IPS-18c (cell line): ENCODE measurements at regions not wholly inside any gene's neighbourhood (a gene's known extent, or its start where the extent isn't known, plus 50 kb on each side); places are given as distances from the start of the nearest gene placed in this dataset.

ENCODE experiments used
- H3K4me3 ChIP-seq: 2 replicates; pipeline ENCODE4 v1.7.0; 2013; ENCODE audit warnings: low read depth, mild to moderate bottlenecking, low read length, moderate library complexity; ENCODE audit not compliant: insufficient read depth
- H3K9me3 ChIP-seq: one replicate; pipeline ENCODE4 v1.6.1; 2013; ENCODE audit warnings: mild to moderate bottlenecking, low read length, moderate library complexity; ENCODE audit not compliant: control insufficient read depth, insufficient read depth

DNA sequence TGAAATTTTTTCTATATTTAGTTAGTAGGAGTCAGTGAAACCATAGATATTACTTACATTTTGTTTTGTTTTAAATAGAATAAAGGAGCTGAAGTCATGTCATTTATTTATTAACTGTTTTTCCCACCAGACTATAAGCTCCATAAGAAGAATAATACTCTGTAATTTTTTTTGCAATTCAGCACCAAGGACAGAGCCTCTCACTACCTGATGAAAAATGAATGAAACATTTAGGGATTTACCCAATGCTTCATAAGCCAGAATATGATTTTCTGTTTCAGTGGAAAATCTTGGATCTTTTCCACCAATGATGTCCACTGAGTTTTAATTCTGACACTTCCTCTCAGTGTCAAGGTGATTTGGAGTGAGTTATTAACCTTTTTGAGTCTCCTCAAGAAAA lies 624.9 kb upstream of the GRAMD2B start:
- Histone ChIP-seq H3K9me3 (no peaks in the 10 kb centered on the region), H3K4me3 (no peak overlapping the region)

DNA sequence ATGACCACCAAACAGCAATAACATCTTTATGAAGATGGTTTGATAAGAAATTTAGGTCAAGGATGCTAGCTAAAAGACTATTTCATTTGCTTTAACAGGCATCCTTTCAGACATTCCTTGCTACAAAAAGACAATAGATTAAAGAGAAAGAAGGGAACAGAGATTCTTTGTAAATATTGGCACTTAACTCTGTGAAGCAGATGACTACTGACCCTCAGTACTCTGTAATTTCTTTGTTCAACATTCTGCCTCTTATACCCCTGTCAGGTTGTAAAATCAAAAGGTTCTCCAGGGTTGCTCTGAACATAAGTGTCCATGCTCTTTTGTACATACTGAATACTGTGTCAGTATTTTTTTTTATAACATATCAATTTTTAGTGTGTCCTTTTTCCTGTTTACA lies 610.6 kb upstream of the GRAMD2B start:
- Histone ChIP-seq H3K4me3 (no peak overlapping the region), H3K9me3 (peaks cover 2% of the 10 kb centered on the region)

DNA sequence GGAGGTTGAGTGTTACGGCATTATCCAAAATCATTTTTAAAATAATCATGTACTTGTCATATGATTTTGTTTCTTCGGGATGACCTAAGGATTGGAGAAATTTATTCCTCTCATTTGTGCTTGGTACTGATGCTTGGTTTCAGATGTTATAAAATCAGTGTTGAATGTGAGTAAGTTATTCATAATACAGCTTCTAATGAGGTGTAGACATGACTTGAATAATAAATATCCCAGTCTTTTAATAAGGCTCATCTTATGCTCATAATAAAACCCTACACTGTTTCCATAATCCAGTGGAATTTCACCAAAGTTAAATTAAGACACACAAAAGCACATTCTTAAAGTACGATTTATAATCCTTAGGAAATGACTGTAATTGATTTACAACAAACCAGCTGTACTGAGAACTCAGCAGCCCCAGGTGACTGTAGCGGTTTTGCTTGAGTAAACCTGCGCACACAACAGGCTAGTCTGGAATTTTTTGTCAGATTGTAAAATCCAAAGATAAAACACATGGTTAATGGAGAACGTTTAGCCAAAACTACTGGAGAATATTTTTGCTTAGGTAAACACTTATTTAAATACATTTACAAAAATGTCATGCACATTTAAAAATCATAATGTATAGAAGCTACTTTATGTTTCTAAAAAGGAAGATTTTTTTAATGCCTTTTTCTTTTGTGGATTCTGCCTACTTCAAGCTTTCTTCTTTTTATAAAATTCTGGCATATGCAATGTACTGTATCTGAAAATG lies 609.8 kb upstream of the GRAMD2B start:
- Histone ChIP-seq H3K4me3 (no peak overlapping the region), H3K9me3 (peaks cover 2% of the 10 kb centered on the region)

DNA sequence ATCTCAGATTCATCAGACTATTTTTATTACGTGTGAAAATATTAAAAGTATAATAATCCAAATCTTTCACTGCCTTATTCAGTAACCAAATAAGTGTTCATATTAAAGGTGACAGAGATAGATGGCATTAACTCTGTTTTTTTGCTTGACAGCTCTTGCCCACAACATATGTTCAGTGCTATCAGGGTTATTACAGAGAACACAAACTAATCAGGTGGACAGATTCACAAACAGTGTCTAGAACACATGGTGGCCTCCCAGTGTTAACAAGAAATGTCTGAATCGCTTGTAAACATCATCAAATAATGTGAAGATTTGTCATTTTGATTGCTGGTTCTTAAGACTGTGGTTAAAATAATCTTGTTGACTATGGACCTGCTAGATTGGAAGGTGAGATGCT lies 609.1 kb upstream of the GRAMD2B start:
- H3K9me3 ChIP-seq: peaks cover 2% of the 10 kb centered on the region
- H3K4me3 ChIP-seq: no peak overlapping the region

DNA sequence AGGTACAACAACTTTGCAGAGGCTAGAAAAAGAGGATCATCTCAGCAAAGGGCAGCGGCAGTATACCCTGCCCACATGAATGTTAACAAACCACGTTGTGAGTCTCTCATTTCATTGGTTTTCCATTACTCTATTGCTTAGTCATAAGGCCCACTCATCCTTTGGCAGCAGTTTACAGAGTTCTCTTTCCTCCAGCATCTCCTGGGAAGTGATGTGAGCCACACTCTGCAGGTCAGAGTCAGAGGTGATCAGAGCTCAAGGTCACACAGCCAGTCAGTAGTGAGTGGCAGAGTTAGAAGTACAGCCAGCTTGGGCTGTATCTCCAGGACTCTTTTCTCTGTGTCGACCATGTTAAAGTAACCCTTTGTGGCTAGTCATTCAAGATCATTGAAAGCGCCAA lies 599.6 kb upstream of the GRAMD2B start:
- Histone ChIP-seq H3K4me3 (no peak overlapping the region), H3K9me3 (no peaks in the 10 kb centered on the region)

DNA sequence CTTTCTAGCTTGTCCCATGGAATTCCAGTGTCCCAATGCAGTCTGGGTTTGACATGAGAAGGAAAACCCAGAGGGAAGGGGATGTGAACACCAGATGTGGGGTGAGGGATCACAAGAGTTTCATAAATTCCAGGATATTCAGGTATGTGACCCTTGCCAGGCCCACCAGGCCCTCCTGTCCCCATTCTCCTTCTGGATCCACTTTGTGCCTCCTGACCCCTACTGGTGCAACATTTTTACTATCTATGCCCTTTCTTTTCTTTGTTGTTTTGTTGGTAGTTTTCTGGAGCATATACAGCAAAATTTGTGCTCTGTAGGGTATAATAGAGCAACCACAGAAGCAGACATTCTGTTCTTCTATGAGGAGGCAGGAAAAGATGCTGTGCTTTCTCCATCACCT lies 597.0 kb upstream of the GRAMD2B start:
- no peak overlapping the region for H3K4me3 ChIP-seq

DNA sequence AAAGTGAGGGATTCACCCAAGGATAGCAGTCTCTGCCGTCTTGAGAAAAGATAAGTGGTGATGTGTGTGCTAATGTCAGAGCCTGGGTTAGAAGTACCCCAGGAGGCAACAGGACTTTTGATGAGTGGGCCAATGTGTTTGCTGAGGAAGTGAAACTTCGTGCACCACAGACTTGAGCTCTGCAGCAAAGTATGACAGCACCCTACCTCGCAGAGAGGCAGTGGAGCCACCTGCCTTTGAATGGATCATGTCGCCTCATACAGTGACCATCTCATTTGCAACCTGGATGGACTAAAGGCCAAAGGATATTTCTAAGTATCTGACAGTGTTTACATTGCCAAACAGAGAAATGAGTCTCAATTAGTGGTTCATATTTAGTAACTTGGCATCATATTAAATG lies 593.9 kb upstream of the GRAMD2B start:
- H3K4me3 ChIP-seq: no peak overlapping the region
- H3K9me3 ChIP-seq: no peaks in the 10 kb centered on the region

More for the DNA sequence above, 597.0 kb upstream of the GRAMD2B start:
- no peaks in the 10 kb centered on the region for H3K9me3 ChIP-seq

DNA sequence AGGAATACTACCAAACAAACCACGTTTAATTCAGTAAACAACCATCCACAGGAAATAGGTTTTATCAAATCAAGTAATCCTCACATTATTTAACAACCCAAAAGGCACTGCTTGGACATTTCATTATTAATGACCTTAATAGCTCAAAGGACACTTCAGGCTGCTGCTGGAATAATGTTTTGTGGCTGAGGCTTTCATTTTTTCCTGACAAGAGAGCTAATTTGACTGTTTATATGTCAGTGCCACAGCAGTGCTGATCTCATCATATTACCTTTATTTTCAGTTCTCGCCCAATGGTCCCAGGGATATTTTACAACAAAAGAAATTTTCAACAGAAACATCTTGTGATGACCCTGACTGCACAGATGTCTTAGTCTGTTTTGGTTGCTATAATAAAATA lies 589.8 kb upstream of the GRAMD2B start:
- H3K9me3 ChIP-seq: no peaks in the 10 kb centered on the region
- H3K4me3 ChIP-seq: no peak overlapping the region

DNA sequence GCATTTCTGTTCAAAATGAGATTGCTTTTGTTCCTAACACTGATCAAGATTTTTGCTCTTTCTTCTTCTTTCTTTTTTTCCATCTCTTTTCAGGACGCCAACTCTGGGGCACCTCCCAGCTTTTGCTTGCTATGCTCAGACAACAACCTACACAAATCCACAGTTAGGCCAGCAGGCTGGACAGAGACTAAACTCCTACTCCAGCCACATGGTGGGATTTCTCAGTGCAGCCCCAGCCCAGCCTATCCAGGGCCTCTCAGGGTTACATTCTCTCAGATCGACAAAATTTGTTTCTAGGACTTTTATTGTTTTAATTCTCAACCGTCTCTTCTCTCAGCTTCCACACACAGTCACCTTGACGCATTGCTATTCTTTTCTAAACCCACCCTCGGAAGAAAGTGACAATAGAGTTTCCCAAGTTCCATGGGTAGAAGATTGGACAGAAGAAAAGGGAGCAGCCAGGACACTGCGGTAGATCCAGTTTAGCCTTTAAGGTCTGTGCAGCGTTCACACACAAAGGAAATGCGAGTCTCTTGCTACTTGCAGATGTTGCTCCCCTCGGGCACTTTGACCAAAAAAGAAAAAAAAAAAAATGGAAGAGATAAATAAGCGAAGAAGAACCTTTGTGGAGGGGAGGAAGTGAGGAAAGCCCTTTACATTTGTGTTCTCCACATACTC lies 588.6 kb upstream of the GRAMD2B start:
- H3K4me3 ChIP-seq: no peak overlapping the region
- H3K9me3 ChIP-seq: no peaks in the 10 kb centered on the region

DNA sequence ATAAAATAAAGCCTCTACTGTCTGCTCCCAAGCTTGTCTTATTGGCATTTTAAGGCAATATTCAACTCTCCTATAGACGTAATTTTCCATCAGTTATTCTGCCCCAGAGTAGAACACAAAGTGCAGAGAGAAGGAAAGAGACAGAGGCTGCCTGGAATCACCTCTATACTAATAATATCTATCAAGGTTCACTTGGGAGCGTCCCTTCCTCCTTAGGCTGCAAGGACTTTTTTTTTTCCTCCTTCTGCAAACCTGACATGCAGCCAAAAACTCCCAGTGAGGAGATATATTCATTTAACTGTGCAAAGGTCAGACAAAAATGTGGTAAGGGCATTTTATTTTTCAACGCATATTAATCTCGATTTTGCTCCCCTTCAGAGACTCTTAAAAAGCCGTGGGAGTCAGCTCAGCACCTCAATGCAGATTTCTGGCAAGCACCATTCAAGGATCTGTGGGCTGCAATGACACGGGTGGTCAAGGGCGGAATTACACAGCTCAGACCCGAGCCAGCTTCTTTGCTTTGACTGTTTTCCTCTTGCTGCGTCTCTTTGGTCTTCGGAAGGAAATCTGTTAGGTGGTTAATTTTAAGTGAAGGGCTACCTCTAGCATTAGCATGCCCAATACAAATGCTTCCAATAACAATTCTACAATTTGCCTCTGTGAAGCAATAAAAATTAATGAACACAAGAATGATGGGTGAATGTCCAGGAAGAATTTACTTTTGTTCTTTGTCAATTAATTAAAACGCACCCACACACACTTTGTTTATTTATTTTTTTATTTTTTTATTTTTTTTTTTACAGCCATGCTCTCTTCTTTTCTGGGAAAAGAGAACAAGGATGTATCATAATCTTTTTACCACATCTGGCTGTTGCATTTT lies 587.7 kb upstream of the GRAMD2B start:
- H3K4me3 ChIP-seq: no peak overlapping the region
- H3K9me3 ChIP-seq: no peaks in the 10 kb centered on the region

DNA sequence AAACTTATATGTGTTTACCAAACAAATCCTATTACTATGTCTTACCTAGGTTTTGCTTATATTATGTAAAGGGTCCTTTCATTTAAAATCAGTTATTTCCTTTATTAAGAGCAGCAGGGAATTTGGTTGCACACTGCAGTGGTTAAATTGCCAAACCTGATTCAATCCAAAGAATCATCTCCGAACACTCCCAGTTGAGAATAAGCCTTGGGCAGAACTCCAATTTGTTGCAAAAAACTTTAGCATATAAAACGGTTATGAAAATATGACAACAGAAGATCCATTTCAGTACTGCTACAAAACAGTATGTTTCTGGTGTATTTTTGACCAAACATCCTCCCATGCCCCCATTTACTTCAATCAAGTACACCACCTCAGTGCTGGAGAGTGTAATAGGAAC lies 587.0 kb upstream of the GRAMD2B start:
- Histone ChIP-seq H3K4me3 (no peak overlapping the region), H3K9me3 (no peaks in the 10 kb centered on the region)

DNA sequence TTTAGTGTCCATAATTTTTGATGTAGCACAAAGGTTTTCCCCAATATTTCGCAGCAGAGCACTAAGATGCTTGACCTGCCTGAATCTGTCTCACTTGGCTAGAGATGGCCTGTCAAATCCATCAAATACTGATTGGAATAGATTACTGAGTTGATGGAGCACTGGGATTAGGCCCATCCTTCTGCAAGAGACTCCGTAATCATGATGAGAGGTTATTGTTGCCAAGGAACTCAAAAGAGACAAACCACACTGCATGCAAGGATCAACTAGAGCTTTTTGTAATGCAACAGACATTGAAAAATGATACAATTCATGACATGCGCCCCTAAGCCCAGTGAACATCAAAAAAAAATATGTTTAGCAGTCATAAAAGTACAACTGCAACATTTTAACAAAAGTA lies 585.3 kb upstream of the GRAMD2B start:
- Histone ChIP-seq H3K4me3 (no peak overlapping the region), H3K9me3 (no peaks in the 10 kb centered on the region)

DNA sequence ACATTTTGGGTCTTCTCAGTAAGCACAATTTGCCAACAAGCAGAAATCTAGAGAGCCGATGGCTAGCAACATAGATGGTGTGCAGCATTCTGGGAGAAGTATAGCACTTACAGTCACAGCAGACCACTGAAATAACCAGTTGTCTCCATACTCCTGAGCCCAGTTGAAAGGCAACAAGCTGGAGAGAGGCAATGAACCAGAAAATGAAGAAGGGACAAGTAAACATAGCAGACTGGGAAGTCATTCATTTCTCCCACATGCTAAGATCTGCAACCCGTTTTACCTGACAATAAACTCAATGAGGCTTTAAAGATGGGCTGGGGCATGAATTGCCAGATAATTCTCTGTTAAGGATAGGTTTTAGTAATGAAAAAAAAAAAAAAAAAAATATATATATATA lies 575.6 kb upstream of the GRAMD2B start:
- no peak overlapping the region for H3K4me3 ChIP-seq
- no peaks in the 10 kb centered on the region for H3K9me3 ChIP-seq

DNA sequence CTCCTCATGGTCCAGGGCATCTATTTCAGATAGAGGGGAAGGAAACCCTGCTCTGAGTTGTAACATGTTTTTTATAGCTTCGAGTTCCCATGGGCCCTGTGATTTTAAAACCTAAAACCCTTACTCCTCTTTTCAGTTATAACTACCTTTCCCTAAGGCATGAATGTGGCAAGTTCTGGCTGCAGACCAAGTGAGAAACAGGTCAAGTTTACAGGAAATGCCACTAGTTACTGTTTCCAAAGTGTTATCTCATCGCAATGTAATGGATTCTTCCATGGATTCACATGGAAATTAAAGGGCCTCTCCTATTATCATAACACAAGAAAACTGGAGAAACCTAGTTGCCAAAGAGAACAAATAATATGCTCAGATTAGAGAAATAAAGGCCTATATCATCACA lies 574.5 kb upstream of the GRAMD2B start:
- no peaks in the 10 kb centered on the region for H3K9me3 ChIP-seq
- H3K4me3 ChIP-seq: no peak overlapping the region

DNA sequence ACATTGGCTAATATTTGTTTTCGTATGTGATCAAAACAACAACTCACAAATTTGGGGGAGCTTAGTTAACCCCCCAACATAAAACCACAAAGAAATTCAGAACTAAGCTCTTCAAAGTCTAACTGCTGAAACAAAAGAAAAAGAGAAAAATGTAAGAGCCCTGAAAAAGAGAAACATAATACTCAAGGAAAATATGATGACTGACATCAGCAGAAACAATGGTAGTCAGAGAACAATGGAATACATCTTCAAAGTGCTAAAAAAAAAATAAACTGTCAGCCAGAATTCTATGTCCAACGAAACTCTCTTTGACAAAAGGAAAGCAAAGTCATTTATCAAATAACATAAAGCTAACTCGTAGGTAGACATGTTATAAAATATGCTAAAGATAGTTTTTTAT lies 566.3 kb upstream of the GRAMD2B start:
- H3K9me3 ChIP-seq: no peaks in the 10 kb centered on the region
- no peak overlapping the region for H3K4me3 ChIP-seq

DNA sequence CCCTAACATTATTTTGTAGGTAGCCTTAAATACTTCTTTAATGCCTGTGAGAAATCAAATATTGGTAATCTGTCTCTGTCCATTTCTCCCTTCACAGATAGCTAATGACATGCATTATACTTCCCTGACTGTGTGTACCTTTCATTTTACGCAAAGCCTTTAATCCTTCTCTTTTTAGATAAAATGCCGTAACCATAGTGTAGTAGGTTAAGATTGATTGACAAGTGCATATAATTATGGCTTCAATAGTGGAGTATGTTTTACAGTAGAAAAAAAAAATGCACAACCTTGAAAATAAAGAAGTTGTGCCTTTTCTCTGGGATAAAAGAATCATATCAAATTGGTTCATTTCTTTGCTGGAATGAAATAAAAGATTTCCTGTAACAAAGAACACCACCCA lies 559.6 kb upstream of the GRAMD2B start:
- Histone ChIP-seq H3K4me3 (no peak overlapping the region), H3K9me3 (no peaks in the 10 kb centered on the region)

DNA sequence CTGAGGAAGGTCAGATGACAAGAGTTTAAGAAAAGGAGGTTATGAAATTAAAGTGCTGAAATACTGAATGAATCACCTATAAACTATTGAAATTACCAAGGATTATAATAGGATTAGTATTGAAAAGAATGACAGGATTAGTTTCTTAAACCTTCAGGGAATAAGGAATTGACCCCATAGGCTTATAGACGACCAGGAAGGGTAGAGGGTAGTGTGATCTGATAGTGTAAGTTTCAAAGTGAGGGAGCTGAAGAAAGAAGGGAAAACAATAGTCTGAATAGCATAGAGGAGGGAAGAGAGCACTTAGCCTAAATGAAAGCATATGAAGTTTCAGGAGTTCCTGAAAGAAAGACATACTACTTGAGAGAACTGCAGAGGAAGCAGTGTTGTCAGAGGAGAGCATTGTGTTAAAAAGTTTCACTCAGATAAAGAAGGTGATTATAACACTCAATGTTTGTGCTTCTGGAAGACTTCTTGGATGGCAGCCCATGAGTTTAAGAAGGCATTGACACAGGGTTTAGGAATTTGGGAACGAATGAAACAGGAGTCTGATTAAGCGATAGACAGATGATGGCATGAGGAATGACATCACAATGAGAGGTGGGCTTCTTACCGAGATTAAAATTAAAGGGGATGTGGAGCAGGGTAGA lies 557.9 kb upstream of the GRAMD2B start:
- H3K4me3 ChIP-seq: no peak overlapping the region
- H3K9me3 ChIP-seq: no peaks in the 10 kb centered on the region
